ENCODE measurements at regions not wholly inside any gene's neighbourhood (a gene's known extent, or its start where the extent isn't known, plus 50 kb on each side); places are given as distances from the start of the nearest gene placed in this dataset.

DNA sequence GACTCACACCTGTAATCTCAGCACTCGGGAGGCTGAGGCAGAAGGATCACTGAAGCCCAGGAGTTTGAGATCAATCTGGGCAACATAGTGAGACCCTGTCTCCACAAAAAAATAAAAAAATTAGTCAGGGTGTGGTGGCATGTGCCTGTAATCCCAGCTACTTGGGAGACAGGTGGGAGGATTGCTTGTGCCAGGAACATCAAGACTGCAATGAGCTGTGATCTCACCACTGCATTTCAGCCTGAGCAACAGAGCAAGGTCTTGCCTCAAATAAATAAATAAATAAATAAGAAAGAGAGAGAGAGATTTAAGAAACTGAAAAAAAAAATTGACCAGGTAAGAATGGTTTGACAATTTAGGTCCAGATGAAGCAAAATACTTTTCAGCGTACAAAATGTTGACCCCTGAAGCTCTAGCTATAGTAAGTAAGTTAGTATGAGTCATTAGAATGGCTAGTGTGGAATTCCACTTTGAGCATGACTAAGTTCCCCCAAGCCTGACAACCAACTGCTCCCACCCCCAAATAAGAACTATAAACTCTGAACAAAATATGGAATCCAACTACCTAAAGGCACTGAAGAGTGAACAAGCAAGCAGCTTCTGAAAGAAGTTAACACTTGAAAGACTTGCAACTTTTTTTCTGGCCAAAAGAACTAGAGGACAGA is 217.8 kb upstream of the TLE4 start:
- no peak for FAIRE-seq
- ATAC-seq, result no peak
- WGBS, 2 donors, result 96 to 97% methylated on average over 2 of the region's 2 CpGs

DNA sequence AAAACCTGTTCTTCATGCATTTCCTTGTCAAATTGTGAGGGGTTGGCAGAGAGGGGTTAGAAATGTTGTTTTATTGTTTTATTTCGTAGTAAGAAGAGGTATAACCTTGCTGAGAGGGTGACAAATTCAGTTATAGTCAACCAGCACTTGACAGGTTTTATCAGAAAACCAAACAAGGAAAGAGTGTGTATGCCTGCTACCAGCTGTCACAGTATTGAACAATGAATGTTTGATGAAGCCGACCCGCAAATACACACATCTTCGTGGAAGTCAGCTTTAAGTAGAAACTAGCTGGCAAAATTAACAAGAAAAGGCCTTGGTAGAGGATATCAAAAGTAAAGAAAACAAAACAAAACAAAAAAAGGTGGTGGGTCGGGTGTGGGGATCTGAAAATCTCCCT is 214.6 kb upstream of the TLE4 start:
- Histone ChIP-seq H3K4me3 (peak overlapping the region in 2 of 4 donors; percentile 9 to 17), H3K27ac (no peak overlapping the region), H3K27me3 (no peaks in the 10 kb centered on the region), H3K4me1 (peaks cover 0 to 11% (median 0%) of the 10 kb centered on the region in 3 donors), H3K36me3 (no peaks in the 10 kb centered on the region), H3K9me3 (no peaks in the 10 kb centered on the region)
- DNase-seq, result peak in 1 of 6 donors; percentile 6
- TF ChIP-seq, protein P1, sequence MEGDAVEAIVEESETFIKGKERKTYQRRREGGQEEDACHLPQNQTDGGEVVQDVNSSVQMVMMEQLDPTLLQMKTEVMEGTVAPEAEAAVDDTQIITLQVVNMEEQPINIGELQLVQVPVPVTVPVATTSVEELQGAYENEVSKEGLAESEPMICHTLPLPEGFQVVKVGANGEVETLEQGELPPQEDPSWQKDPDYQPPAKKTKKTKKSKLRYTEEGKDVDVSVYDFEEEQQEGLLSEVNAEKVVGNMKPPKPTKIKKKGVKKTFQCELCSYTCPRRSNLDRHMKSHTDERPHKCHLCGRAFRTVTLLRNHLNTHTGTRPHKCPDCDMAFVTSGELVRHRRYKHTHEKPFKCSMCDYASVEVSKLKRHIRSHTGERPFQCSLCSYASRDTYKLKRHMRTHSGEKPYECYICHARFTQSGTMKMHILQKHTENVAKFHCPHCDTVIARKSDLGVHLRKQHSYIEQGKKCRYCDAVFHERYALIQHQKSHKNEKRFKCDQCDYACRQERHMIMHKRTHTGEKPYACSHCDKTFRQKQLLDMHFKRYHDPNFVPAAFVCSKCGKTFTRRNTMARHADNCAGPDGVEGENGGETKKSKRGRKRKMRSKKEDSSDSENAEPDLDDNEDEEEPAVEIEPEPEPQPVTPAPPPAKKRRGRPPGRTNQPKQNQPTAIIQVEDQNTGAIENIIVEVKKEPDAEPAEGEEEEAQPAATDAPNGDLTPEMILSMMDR (IDR thresholded peaks at IDR 0.05), result no peak
- intact Hi-C loops (cut with DNase I), result no loop called here
- ATAC-seq, result peak; percentile 50 to 90 (median 86)
- no peak for FAIRE-seq
- 10 to 11% methylated on average over 5 of the region's 5 CpGs for WGBS, 2 donors

More for the DNA sequence above, 217.8 kb upstream of the TLE4 start:
- H3K4me3 ChIP-seq, result no peak overlapping the region
- TF ChIP-seq, protein P1 (IDR thresholded peaks at IDR 0.05), result no peak
- intact Hi-C loops (cut with DNase I), result no loop called here
- H3K27me3 ChIP-seq, result no peaks in the 10 kb centered on the region
- no peak for DNase-seq
- no peak overlapping the region for H3K27ac ChIP-seq
- H3K9me3 ChIP-seq, result no peaks in the 10 kb centered on the region
- peaks cover 0 to 11% (median 0%) of the 10 kb centered on the region in 3 donors for H3K4me1 ChIP-seq
- no peaks in the 10 kb centered on the region for H3K36me3 ChIP-seq

DNA sequence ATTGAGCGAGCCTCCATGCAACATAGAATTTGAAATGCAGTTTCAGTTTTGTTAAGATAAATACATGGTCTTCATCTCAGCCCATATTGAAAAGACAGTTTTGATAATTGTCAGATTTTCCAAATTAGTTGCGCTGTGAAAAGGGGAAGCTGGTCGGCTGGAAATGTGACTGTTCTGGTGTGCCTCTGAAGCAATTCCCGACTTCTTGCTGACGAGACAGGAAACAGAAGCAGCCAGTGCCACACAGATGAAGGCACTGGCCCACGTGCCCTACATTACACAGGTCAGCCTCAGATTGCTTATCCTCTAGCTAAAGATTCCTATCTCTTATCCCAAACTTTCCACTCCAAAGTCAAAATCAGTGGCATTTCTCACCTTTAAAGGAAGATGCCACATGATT is 214.1 kb upstream of the TLE4 start:
- ATAC-seq (peak; percentile 63 to 90 (median 84)), DNase-seq (peak in 2 of 6 donors; percentile 9 to 22), FAIRE-seq (no peak)
- TF ChIP-seq, protein P1 (IDR thresholded peaks at IDR 0.05), result no peak
- Histone ChIP-seq H3K9me3 (no peaks in the 10 kb centered on the region), H3K27ac (no peak overlapping the region), H3K4me1 (peaks cover 0 to 11% (median 0%) of the 10 kb centered on the region in 3 donors), H3K27me3 (no peaks in the 10 kb centered on the region), H3K4me3 (peak overlapping the region in 2 of 4 donors; percentile 9 to 17), H3K36me3 (no peaks in the 10 kb centered on the region)
- intact Hi-C loops (cut with DNase I), result no loop called here
- WGBS, 2 donors, result 6 to 8% methylated on average over 6 of the region's 6 CpGs

DNA sequence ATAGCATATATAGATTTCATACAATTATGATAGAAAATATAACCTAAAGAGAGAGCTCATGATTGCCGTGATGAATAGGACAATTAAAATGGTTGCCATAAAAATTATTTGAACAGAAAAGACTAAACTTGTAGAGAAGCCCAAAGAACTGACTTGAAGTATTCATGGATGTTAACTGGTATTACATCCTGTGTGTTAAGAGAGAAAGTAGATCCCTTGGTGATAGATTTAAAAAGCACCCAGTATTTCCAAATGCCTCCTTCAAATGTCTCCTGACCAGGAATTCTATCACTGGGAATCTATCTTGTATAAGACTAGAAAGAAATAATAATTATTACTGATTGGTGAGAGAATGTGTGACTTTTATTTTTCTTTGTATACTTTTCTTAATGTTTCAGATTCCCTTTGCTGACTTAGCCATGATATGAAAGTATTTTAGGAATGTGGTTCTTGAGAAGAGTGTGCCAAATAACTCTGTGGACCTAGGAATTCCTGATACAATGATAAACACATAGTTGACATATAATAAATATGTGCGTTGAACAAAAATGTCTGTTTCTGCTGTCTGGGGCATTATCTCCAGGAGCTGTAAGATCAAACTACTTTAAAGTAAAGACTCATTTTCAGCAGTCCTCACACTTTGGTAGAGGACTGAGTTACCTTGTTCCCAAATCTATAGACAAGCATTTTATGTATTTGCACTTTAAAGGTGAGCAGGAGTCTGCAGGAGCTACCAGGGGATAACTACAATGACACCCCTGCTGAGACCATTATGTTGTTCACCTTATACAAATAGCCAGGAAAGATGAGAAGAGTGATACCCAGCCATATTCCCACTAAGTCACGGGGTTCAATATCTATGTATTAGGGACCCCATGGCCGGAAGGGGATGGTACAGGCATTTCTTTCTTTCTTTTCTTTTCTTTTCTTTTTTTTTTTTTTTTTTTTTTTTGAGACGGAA is 211.1 kb upstream of the TLE4 start:
- Histone ChIP-seq H3K36me3 (no peaks in the 10 kb centered on the region), H3K27ac (no peak overlapping the region), H3K4me3 (no peak overlapping the region), H3K9me3 (no peaks in the 10 kb centered on the region), H3K27me3 (no peaks in the 10 kb centered on the region), H3K4me1 (peaks cover 0 to 11% (median 0%) of the 10 kb centered on the region in 3 donors)
- no peak for FAIRE-seq
- intact Hi-C loops (cut with DNase I), result no loop called here
- no peak for ATAC-seq
- TF ChIP-seq, protein P1 (IDR thresholded peaks at IDR 0.05), result no peak
- 56 to 68% methylated on average over 5 of the region's 5 CpGs for WGBS, 2 donors
- DNase-seq, result no peak

Data from pancreas (tissue), 10 donors.